Cardiac septum (tissue), 1 donor: ENCODE measurements at regions not wholly inside any gene's neighbourhood (a gene's known extent, or its start where the extent isn't known, plus 50 kb on each side); places are given as distances from the start of the nearest gene placed in this dataset.
"Not testable (repeated sequence)": the region's sequence is repeated elsewhere in the genome, so short reads cannot be mapped to it uniquely, and the experiment has no call there.

Experiments
- DNase-seq: peaks from one replicate; pipeline ENCODE4 v3.0.0-alpha.2; 2020; ENCODE audit warnings: low spot score
- intact Hi-C: fragments of 100-400 bp; cut with DNase I; formaldehyde crosslinking; loops from one replicate; pipeline ENCODE4 v1.14.0; 2022
- donor health status: DM: no; HTN: no; CAD: no.

DNA sequence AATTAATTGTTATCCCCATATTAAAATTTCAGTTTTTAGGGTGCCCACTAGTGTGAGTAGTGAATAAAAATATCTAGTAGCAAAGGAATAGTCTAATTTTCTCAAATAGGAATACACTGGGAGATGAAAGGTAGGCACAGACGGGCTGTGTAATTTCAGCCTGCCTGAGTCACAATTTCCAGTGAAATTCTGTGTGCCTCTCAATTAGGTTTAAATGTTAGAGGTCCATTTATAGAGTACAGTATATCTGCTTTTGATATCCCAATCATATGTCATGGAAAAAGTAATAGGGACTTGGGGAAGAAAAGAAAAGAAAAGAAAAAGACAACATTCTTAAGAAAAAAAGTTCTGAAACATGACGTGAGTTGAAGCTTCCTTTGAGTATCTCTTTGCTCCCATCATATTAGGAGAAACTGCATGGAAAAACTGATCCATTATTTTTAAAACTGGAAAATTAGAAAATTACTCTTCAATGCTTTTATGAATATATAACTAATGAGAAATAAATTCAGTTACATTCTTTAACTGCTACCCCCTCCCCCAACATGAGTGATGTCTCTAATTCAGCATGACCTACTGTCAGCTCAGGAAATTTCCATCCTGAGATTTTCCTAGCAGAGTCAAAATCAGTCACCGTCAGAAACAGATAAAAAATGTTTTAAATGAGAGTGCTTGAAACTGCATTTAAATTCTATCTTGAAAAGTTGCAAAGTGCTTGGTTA is 473.8 kb upstream of the HSF2 start:
- DNase-seq, result no peak

DNA sequence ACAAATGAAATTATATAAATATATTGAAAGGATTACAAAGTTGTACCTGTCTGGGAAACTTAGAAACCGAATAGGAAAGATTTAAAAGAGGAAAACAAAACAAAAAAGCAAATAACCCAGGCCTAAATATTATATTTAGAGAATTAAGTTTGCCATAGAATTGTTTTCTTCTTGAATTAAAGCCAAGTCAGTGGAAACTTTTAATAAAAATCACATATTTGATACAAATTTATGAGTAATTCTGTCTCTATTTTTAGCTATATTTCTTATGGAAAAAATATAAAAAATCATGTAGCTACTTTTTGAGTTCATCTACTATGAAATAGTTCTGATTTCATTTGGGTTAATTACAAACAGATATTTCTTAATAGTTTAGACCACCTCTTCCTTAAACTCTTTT is 470.2 kb upstream of the HSF2 start:
- no peak for DNase-seq
- intact Hi-C loops, result no loop called here

More for the DNA sequence above, 473.8 kb upstream of the HSF2 start:
- intact Hi-C loops, result no loop called here

DNA sequence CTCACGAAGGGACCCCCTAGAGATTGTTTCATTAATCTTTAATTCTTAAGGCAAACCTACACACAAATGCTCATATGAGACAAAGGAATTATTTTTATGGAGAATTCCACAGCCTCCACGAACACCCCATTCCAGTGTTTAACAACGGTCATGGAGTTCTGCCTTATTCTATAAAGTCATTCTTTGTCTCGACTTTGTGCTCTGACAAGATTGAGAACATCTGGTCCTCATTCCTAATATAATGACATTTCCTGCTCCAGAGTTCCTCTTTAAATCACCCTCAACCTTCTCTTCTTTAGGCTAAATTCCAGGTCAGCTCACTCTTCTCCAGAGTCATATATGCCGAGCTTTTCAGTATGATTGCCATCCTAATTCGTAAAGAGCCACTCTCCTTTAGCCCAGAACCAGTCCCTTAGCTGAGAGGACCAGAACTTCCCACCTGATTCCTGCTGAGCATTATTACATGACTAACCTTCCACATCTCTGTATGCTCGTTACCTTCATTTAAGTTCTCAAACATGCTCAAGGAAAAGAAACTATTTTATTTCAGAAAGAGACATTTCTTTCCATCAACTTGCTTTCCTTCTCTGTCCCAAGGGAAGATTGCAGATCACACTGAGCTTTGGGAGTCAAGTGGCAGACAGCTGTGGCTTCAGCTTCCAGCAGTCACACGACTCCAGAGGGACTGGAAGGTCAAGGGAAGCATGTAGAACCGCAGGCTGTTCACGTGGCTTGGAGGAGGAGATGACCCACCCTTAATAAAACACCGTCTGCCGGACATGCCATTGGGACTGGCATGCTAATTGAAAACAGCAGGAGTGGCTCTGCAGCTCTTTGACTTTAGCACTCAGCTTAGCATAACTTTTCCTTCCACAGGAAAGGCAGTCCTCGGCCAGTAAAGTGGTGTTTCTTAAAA is 467.1 kb upstream of the HSF2 start:
- intact Hi-C loops, result loop anchor here (5.0 kb wide), 1 partner anchor 500 kb away; no protein-coding TSS in a partner anchor
- peak; percentile 74 for DNase-seq

DNA sequence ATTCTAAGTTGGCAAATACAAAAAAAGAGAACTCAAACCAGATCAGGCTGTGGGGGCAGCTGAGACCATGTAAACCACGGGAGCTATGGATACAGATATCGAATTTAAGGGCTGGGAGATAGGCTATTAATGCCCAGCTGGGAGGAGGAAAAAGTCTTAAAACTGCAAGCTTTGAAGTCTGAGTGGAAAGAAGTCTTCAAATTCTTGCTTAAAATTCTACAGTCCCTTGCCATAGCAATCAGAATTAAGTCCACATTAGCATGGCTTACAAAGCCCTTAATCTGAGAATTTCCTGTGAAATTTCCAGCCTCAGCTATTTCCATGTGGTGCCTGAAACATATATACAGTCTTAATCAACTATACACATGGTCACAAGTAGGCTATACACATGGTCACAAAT is 465.0 kb upstream of the HSF2 start:
- intact Hi-C loops, result loop anchor here (5.0 kb wide), 1 partner anchor 502 kb away; no protein-coding TSS in a partner anchor
- no peak for DNase-seq

DNA sequence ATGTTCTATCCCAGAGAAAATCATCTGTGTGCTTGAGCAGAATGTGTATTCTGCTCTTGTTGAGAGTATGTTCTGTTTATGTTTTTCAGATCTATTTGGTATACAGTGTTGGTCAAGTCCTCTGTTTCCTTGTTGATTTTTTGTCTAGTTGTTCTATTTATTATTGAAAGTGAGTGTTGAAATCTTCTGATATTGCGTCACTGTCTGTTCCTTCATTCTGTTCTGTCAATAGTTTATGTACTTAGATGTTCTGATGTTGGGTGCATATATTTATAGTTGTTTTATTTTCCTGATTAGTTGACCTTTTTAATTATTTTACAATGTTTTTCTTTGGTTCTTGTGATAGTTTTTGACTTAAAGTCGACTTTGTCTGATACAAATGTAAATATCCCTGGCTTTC is 458.7 kb upstream of the HSF2 start:
- no peak for DNase-seq
- intact Hi-C loops, result no loop called here

DNA sequence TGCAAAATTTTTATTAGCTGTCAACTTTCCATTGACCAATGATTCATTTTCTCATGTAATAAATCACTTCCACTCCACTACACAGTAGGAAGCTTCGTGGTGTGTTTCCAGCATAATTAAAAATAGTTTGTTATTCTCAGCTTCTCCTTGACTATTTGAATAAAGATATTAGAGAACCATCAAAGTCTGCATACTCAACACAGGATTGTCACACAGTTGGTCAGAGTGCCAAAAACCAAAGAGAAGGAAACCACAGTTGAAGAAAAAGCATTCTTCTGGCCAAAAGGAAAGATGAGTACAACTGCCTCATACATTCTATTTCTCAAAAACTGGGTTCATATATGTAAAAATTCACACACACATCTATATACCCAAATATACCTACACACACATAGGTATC is 455.1 kb upstream of the HSF2 start:
- no peak for DNase-seq
- intact Hi-C loops, result no loop called here

DNA sequence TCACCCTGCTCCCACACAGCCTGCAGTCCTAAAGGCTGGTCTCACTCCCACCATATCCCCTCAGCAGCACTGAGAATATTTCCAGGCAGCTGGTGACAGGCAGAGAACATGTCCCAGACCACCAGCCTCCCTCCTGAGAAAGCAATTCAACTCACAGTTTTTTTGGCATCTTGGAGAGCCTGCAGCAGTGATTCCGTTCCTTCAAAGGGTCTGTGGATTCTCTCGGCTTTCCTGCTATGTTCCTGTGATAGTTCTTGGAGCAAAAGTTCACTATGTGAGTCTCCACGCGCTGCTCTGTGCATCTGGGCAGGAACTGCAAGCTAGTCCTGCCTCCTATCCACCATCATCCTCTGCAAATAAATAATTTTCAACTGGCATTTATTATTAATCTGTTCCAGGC is 448.3 kb upstream of the HSF2 start:
- no peak for DNase-seq
- intact Hi-C loops, result no loop called here

DNA sequence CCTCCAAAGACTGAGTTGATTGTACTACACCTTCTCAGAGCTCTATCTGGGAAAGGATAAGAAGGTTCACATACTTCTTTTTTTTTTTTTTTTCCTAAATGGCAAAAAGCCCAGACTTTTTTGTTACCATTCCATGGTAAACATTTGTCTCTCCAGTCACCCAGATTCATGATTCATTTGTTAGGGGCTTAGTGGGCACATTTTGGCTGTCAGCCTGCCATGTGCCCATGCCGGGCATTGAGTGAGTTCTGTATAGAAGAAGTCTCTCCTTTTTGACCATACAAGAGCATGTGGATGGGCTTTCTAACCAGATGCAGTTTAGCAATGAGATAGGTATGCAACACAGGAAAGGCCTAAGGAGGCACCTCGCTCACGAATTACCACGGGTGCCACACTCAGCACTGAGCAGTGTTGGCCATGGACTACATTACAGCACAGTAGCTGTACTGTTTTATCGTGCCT is 447.5 kb upstream of the HSF2 start:
- intact Hi-C loops, result no loop called here
- no peak for DNase-seq

DNA sequence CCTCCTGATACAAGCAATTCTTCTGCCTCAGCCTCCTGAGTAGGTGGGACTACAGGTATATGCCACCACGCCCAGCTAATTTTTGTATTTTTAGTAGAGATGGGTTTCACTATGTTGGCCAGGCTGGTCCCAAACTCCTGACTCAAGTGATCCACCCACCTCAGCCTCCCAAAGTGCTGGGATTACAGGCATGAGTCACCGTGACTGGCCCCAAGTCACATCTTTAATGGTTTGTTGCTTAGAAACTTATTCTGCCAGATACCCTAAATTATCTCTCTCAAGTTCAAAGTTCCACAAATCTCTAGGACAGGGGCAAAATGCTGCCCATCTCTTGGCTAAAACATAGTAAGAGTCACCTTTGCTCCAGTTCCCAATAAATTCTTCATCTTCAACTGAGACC is 444.1 kb upstream of the HSF2 start:
- intact Hi-C loops, DNase-seq: not testable (repeated sequence)

DNA sequence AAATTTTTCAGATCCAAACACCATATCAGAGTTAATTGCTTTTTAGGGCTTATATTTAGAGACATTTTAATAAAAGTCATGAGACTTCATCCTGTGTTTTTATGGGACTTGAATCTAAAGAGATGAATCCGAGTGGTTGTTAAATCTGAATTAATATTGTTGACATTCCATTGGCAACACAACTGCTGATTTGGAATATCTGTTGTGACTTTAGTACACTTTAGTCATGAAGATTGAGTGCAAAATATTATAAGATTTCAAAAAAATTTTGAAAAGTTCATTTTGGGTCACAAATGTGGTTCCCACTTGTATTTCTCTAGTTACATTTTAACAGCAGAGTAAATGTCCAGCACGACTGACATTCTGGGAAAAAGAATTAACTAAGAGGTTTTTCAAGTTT is 442.7 kb upstream of the HSF2 start:
- intact Hi-C loops, result no loop called here
- DNase-seq, result no peak

DNA sequence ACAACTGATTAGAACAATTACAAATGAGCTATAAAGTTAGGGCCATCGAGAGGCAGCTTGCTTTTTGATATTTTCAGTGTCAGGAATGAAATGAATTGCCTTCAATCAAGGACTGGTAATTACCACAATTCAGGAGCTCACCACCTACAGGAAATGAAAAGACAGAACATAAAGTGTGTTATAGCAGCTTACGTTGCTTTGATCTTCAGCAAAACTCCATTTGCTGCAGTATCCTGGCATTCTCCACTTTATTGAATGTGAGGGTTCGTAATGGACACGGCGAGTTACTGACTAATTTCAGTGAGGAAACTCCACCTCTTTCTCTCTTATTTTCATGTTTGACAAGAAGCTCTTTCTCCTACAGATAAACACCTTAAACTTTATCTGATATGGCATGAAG is 440.0 kb upstream of the HSF2 start:
- DNase-seq, result no peak
- intact Hi-C loops, result no loop called here

DNA sequence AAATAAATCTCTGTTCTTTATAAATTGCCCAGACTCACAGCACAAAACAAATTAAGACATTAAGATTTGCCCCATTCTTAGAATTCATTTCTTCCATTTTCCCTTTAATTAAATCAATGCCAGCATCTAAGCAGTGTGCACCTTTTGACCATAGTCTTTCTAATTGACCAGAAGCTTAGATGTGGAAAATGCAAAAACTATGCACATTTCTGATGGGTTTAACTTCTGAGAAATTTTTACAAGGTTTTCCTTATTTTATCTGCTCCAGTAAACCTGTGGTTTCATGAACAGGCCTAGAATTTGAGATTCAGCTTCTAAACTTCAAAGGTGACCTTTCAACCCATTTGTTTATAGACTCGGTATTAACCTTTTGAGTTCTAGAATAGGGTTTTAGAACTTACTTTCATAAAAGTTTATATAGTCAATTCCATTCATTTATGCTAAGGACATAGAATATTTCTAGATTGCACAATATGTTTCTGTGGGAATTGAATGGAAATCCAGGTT is 437.8 kb upstream of the HSF2 start:
- no peak for DNase-seq
- intact Hi-C loops, result no loop called here

DNA sequence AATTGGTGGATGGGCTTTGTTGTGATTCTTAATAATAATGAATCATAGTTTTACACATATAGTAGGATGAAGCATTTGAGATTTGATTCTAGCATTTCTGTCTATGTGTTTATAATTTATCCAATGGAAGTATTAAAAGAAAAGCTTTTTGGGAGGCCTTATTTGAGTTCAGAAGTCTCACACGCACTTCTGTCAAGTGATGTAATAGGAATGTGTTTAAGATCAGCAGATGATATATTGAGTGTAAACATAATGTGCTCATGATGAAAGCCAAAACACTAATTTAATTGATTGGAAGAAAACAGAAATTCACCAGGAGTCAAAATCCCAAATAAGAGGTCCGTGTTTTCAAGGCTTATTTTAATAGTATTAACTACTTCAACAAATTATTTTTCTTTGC is 435.6 kb upstream of the HSF2 start:
- no peak for DNase-seq
- intact Hi-C loops, result no loop called here

DNA sequence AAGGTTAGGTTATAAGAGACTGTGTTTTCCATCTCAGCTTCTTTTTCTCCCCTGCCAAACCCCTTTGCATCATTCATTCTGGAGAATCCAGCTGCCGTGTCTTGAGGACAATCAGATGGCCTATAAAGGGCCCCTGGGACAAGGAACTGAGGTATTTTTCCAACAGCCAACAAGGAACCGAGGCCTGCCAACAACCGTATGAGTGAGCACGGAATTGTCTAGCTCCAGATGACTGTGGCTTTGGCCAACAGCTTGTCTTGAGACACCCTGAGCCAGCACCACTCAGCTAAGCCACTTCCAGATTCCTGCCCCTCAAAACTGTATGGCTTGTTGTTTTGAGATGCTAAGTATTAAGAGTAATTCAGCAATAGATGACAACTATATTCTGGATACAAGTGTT is 433.7 kb upstream of the HSF2 start:
- intact Hi-C loops, result no loop called here
- DNase-seq, result no peak

DNA sequence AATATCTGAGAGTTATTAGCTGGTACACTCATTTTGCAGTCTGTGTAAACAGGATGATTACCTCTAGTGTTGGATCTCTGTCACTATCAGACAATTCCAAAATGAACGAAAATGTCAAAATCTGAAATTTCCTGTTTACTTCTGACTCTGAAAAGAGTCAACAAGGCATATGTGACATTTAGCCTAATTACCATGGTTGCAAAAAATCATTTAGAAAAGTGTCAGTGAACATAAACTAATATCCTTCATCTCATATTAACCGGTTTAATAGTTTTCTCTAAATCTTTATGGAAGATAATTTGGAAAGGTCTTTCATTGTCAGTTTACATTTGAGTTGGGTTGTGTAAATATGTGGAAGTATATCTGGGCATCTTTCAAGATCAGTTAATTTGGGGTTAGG is 431.8 kb upstream of the HSF2 start:
- no peak for DNase-seq
- intact Hi-C loops, result no loop called here

DNA sequence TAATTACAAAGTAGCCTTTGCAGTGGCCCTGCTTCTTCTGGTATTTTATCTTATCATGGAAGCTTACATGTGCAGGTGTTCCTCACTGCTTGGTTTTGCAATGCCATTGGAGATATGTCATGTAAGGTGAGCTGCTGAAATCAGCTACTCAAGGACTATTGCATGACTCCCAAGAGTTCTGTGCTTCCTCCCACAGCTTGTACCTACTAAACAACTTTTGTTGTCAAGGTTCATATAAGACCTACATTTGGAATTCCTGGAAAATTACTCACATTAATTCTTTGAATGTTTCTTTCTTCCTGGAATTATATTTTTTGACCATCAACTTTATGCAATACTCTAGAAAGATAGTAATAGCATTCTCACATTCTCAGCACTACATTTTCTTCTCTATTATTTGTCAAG is 427.5 kb upstream of the HSF2 start:
- intact Hi-C loops, result no loop called here
- DNase-seq, result no peak

DNA sequence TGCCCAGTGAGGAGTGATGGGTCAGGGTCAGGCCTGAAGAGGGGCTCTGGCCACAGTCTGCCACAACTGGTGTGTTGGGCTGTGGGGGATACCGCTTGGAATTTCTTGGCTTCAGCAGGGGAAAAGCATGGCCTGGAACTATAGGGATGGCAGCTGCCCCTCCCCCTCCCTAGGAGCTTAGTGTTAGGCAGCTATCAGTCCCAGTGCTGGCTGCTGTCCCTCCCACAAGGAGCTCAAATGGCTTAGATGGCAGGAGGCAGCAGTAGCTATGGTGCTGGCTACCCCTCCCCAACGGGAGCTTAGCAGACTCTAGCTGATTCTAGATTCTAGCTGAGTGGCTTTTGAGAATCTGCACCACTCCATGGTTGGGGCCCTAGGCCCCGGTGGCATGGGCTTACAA is 414.5 kb upstream of the HSF2 start:
- intact Hi-C loops, result no loop called here
- DNase-seq, result no peak

DNA sequence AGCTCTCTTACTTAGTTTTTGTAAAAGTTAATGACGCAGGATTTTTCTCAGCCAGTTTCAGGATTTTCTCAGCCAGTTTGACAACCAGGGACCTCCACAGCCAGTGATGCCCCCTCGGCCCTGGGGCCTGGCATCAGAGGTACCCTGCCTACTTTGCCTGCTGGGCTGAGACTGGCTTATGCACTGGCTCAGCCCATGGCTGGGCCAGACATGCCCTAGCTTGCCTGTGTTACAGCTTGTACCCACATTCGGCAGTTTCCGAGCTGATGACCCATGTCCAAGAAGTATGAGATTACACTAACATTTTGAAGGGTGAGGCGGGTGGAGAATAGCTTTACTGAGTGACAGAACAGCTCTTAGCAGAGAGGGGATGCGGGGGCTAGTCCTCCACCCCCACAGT is 406.1 kb upstream of the HSF2 start:
- intact Hi-C loops, result no loop called here
- no peak for DNase-seq

DNA sequence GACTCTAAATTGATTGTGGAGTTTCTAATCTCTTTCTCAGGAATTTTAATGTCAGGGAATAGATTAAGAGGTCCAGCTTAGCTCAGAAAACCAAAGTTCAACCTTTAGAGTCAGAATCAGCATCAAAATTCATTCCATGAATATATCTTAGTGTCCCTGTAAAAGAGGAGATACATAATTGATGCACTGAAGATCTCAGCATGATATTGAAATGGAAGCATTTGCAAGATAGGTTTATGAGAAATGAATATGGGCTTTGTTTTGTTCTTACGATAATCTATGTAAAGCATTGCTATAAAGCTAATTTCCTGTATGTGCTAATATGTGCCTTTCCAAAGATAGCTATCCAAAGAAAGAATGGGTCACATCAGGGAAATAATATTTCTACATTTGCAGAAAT is 404.5 kb upstream of the HSF2 start:
- DNase-seq, result no peak
- intact Hi-C loops, result no loop called here

DNA sequence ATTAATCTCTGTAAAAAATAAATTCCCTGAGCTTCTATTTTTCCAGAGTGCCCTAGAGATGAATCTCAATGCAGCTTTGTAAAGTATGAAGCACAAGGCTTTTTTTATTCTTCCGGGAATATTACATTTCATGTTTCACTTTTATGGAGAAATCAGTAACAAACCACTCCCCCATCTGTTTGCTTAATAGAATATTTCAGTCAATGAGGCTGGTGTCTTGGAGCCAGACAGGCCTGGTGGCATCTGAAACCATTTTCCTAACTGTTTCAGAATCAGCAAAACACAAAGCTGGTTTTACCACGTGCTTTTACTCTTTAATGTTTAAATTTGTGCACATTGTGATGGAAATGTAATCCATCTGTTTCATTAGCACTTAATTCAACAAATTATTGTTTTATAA is 400.8 kb upstream of the HSF2 start:
- DNase-seq, result no peak
- intact Hi-C loops, result no loop called here
